ENCODE measurements at regions not wholly inside any gene's neighbourhood (a gene's known extent, or its start where the extent isn't known, plus 50 kb on each side); places are given as distances from the start of the nearest gene placed in this dataset.

DNA sequence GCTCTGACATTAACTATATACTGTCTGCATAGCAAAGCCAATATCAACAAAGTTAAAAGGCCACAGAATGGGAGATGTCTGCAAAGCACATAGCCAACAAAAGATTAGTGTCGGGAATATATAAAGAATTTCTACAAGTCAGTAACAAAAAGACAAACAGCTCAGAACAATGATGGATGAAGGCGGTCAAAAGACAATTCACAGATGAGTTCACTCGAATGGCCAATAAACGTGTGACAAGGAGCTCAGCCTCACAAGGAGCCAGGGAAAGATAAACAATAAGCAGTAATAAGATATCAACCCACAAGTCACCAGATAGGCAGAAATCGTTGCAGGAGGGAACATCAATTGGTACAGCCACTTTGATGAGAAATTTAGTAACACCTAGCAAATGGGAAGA lies 106.0 kb upstream of the ISX start:
- CTCF ChIA-PET = no interaction called here
- POLR2A ChIA-PET = no interaction called here
- DNase-seq (ENCODE audit: extremely low spot score) = no peak
- TF ChIP-seq, protein P1, sequence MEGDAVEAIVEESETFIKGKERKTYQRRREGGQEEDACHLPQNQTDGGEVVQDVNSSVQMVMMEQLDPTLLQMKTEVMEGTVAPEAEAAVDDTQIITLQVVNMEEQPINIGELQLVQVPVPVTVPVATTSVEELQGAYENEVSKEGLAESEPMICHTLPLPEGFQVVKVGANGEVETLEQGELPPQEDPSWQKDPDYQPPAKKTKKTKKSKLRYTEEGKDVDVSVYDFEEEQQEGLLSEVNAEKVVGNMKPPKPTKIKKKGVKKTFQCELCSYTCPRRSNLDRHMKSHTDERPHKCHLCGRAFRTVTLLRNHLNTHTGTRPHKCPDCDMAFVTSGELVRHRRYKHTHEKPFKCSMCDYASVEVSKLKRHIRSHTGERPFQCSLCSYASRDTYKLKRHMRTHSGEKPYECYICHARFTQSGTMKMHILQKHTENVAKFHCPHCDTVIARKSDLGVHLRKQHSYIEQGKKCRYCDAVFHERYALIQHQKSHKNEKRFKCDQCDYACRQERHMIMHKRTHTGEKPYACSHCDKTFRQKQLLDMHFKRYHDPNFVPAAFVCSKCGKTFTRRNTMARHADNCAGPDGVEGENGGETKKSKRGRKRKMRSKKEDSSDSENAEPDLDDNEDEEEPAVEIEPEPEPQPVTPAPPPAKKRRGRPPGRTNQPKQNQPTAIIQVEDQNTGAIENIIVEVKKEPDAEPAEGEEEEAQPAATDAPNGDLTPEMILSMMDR (IDR thresholded peaks at IDR 0.05; ENCODE audit: control extremely low read depth, extremely low read depth, low read depth, missing control alignments) = no peak

DNA sequence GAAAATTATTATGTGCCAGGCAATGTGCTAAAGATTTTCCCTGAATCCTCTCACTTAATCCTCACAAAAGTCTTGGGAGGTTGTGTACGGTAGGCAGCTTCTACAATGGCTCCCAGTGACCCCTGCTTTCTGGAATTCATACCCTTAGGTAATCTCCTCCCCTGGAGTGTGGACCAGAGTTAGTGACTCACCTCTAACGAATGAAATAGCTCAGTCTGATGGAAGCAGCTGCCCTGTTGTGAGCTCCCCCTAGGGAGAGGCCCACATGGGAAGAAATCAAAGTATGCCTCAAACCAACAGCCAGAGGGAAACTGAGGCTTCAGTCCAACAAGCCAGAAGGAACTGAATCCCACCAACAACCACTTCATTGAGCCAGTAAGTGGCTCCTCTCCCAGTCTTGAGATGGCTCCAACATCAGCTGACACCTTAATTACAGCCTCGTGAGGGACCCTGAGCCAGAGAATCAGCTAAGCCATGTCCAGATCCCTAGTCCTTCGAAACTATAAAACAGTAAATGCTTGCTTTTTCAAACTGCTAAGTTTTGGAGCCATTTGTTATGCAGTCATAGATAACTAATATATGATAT lies 98.9 kb upstream of the ISX start:
- ChIA-PET POLR2A (no interaction called here), CTCF (interaction anchor here (1.0 to 2.8 kb wide), 3 partner anchors 35 to 183 kb away, joined by 3 to 8 read pairs (median 4); no protein-coding TSS in a partner anchor)
- no peak for DNase-seq (ENCODE audit: extremely low spot score)
- TF ChIP-seq, protein P1 (IDR thresholded peaks at IDR 0.05; ENCODE audit: control extremely low read depth, extremely low read depth, low read depth, missing control alignments) = no peak

DNA sequence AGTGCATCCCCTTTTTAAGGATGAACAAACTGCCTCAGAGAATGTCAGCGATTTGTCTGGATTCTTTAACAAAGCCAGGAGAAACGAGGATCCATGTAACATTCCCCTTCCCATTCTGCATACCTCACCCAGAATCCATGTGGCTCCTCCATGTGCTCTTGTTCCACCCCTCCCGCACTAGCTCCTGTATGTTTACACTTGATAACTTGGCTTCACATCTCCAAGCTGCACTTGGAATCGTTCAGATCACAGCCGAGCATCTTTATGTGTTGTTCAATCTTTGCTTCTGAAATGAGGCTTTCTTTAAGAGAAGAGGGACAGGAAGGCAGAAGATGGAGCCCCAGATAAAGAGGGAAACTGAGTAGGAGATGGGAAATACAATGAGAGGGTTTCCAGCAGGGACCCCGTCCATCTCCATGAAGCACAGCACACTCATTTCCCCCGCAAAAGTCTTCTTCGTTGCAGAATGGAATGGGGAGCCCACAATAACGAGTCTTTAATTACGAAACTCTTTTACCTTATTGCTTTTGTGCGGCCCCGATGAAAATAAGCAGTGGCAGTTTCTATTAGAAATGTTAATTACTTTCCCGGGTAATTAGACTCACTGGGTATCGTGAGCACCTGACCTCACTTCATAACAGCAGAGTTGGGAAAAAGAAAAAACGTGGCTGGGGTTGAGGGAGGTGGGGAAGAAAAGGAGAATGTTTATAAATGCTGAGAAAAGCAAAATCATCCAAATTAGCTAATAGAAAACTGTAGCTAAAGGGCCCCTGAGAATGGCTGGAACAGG lies 96.8 kb upstream of the ISX start:
- ChIA-PET CTCF (interaction anchor here (1.4 to 2.8 kb wide), 2 partner anchors 25 to 181 kb away, joined by 4 to 8 read pairs; no protein-coding TSS in a partner anchor), POLR2A (no interaction called here)
- DNase-seq (ENCODE audit: extremely low spot score) = no peak
- TF ChIP-seq, protein P1 (IDR thresholded peaks at IDR 0.05; ENCODE audit: control extremely low read depth, extremely low read depth, low read depth, missing control alignments) = no peak

DNA sequence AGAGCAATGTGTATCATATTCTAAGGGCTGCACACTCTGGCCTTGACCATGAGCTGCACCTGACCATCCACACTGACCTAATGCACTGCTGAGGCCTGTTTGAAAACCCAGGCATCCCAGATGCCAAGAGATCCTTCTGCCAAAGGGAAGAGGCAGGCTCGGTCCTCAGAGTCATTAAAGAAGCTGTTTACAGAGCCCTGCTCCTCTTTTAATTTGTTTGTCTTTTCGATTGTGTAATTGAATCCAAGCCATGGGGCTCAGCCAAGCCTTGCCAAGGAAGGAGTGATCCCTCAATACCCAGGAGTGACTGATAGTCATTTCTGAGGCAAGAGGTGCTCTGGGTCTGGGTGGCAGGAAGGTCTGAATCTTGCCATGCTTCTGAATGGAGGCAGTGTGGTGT lies 94.5 kb upstream of the ISX start:
- ChIA-PET CTCF (interaction anchor here (0.8 kb wide), 1 partner anchor 37 kb away, joined by 3 read pairs; no protein-coding TSS in a partner anchor), POLR2A (no interaction called here)
- TF ChIP-seq, protein P1 (IDR thresholded peaks at IDR 0.05; ENCODE audit: control extremely low read depth, extremely low read depth, low read depth, missing control alignments) = no peak
- DNase-seq (ENCODE audit: extremely low spot score) = no peak

DNA sequence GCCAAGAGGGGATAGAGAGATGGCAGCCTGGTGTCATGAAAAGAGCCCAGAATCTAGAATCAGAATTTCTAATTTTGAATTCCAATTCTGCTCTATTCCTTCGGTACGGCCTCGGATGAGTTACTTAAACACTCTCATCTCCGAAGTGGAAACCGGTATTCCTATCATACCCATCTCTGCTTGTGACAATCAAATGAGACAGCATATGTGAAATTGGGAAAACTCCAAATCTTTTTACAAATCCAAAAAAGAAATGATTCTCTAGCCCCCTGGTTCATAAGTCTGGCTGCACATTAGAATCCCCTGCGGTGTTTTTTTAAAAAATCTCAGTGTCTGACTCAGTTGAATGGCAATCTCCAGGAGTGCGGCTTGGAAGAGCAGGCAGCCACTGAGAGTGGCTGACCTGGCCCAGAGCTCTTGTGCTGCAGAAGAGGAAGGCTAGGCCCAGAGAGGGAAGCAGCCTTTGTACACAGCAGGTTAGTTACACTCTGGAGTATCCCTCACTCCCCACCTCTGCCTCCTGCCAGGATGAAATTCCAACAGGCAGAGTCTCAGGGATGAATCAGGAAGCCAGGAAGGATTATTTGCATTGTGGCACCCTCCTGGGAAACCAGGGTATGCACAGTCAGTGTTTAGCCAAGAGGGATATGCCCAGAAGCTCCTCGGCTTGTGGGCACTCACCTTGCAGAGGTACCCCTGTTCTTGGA lies 93.6 kb upstream of the ISX start:
- DNase-seq (ENCODE audit: extremely low spot score) = no peak
- TF ChIP-seq, protein P1 (IDR thresholded peaks at IDR 0.05; ENCODE audit: control extremely low read depth, extremely low read depth, low read depth, missing control alignments) = no peak
- ChIA-PET POLR2A (no interaction called here), CTCF (no interaction called here)

DNA sequence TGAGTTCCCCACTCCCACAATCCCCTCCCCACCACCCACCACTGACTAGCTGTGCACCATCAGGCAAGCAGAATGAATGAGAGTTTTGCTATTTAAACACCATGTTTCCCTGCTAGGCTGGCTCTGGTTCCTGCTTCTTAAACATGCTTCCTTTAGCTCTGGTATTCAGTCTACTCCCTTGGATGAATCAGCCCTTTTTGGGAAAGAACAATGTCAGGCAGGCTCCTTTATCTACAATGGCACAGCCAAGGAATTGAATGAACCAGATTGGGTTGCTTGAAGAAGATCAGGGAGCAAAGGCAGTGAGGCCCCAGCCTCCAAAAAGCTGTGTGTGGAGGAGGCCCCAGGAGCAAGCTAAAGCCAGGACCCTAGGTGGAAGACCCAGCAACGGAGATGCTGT lies 92.9 kb upstream of the ISX start:
- TF ChIP-seq, protein P1 (IDR thresholded peaks at IDR 0.05; ENCODE audit: control extremely low read depth, extremely low read depth, low read depth, missing control alignments) = no peak
- POLR2A ChIA-PET = no interaction called here
- no peak for DNase-seq (ENCODE audit: extremely low spot score)
- CTCF ChIA-PET = interaction anchor here (1.3 kb wide), 1 partner anchor 8 kb away, joined by 4 read pairs; no protein-coding TSS in a partner anchor
